Neuron (in vitro differentiated cells): ENCODE measurements at regions not wholly inside any gene's neighbourhood (a gene's known extent, or its start where the extent isn't known, plus 50 kb on each side); places are given as distances from the start of the nearest gene placed in this dataset.
"Not testable (repeated sequence)": the region's sequence is repeated elsewhere in the genome, so short reads cannot be mapped to it uniquely, and the experiment has no call there.

Experiments
- H2AFZ ChIP-seq: one replicate; pipeline ENCODE4 v1.6.1; 2013; ENCODE audit warnings: low read depth, mild to moderate bottlenecking, inconsistent platforms, low read length, moderate library complexity
- H3K27me3 ChIP-seq: one replicate; pipeline ENCODE4 v1.6.1; 2013; ENCODE audit warnings: low read length; ENCODE audit not compliant: insufficient read depth
- H3K36me3 ChIP-seq: one replicate; pipeline ENCODE4 v1.6.1; 2013; ENCODE audit warnings: low read length; ENCODE audit not compliant: insufficient read depth
- H3K4me1 ChIP-seq: one replicate; pipeline ENCODE4 v1.6.1; 2013; ENCODE audit warnings: low read length; ENCODE audit not compliant: insufficient read depth
- H3K4me3 ChIP-seq: 2 replicates; pipeline ENCODE4 v1.5.1; 2013; ENCODE audit warnings: mild to moderate bottlenecking, low read length, moderate library complexity
- H3K9me3 ChIP-seq: one replicate; pipeline ENCODE4 v1.6.1; 2013; ENCODE audit warnings: low read length

- Histone ChIP-seq H3K27me3 (no peaks in the 10 kb centered on the region), H3K36me3 (no peaks in the 10 kb centered on the region), H3K4me1 (no peaks in the 10 kb centered on the region), H3K9me3 (peaks cover 2% of the 10 kb centered on the region), H3K4me3 (no peak overlapping the region), H2AFZ (no peak overlapping the region)
Observed at GRCh38 chr5:68048516-68048915, 167.0 kb upstream of the PIK3R1 start.

- H2AFZ ChIP-seq, H3K4me1 ChIP-seq, H3K36me3 ChIP-seq, H3K27me3 ChIP-seq, H3K9me3 ChIP-seq, H3K4me3 ChIP-seq: not testable (repeated sequence)
Observed at GRCh38 chr5:68048054-68048453, 167.5 kb upstream of the PIK3R1 start.

- peaks cover 2% of the 10 kb centered on the region for H3K9me3 ChIP-seq
- no peak overlapping the region for H2AFZ ChIP-seq
- H3K27me3 ChIP-seq: no peaks in the 10 kb centered on the region
- no peaks in the 10 kb centered on the region for H3K36me3 ChIP-seq
- H3K4me1 ChIP-seq: no peaks in the 10 kb centered on the region
- no peak overlapping the region for H3K4me3 ChIP-seq
Observed at GRCh38 chr5:68047035-68047434, 168.5 kb upstream of the PIK3R1 start.

- Histone ChIP-seq H3K9me3 (no peaks in the 10 kb centered on the region), H3K4me3 (no peak overlapping the region)
Observed at GRCh38 chr5:68046445-68046844, 169.1 kb upstream of the PIK3R1 start.

DNA sequence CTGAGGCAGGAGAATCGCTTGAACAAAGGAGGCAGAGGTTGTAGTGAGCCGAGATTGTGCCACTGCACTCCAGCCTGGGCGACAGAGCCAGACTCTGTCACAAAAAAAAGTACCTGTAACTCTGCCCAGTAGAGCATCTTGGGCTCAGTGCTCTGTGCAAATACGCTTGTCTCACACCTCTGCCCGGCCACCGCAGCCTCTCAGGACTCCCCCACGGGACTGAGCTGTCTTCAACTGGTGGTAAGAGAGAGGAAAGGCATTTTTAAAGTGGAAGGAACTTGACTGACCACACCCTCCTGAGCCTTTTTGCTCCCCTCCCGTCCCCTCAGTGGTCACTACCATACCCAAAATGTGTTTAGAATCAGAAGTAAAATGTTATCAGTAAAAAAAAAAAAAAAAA lies 174.3 kb upstream of the PIK3R1 start:
- H3K4me1 ChIP-seq: no peaks in the 10 kb centered on the region
- H3K36me3 ChIP-seq: no peaks in the 10 kb centered on the region
- H2AFZ ChIP-seq: no peak overlapping the region
- no peaks in the 10 kb centered on the region for H3K9me3 ChIP-seq
- H3K4me3 ChIP-seq: no peak overlapping the region
- H3K27me3 ChIP-seq: no peaks in the 10 kb centered on the region

More at GRCh38 chr5:68046445-68046844, 169.1 kb upstream of the PIK3R1 start:
- H3K4me1 ChIP-seq: no peaks in the 10 kb centered on the region
- H3K36me3 ChIP-seq: no peaks in the 10 kb centered on the region
- no peaks in the 10 kb centered on the region for H3K27me3 ChIP-seq
- no peak overlapping the region for H2AFZ ChIP-seq

- Histone ChIP-seq H3K36me3 (no peaks in the 10 kb centered on the region), H3K9me3 (no peaks in the 10 kb centered on the region), H2AFZ (no peak overlapping the region), H3K27me3 (no peaks in the 10 kb centered on the region), H3K4me1 (no peaks in the 10 kb centered on the region), H3K4me3 (no peak overlapping the region)
Observed at GRCh38 chr5:68037546-68037945, 178.0 kb upstream of the PIK3R1 start.

GRCh38 chr5:68033961-68034571 lies 181.5 kb upstream of the PIK3R1 start:
- Histone ChIP-seq H3K36me3 (no peaks in the 10 kb centered on the region), H3K4me3 (no peak overlapping the region), H3K4me1 (no peaks in the 10 kb centered on the region), H2AFZ (no peak overlapping the region), H3K9me3 (no peaks in the 10 kb centered on the region), H3K27me3 (no peaks in the 10 kb centered on the region)

DNA sequence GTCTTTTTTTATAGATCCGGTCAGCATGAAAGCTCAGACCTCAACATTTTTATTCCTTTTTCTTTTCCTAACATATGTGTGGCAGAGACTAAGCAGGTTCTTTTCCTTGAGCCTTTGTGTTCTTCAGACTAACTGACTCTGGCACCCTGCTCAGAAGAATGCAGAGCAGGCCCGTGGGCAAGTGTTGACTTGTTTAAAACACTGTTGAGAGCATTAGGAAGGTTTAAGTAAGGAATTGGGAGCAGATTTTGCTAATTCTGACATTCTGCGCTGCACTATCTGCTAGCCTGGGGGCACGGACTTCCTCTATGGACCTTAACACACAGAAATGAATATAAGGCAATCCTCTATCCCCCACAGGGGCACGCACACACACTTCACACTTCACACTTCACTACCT lies 182.5 kb upstream of the PIK3R1 start:
- H3K36me3 ChIP-seq: no peaks in the 10 kb centered on the region
- H3K9me3 ChIP-seq: no peaks in the 10 kb centered on the region
- H2AFZ ChIP-seq: peak overlapping the region; percentile 3

GRCh38 chr5:68032216-68032762 lies 183.3 kb upstream of the PIK3R1 start:
- Histone ChIP-seq H3K4me1 (no peaks in the 10 kb centered on the region), H3K36me3 (no peaks in the 10 kb centered on the region), H3K9me3 (no peaks in the 10 kb centered on the region), H2AFZ (no peak overlapping the region), H3K4me3 (no peak overlapping the region), H3K27me3 (no peaks in the 10 kb centered on the region)

More for the DNA sequence above, 182.5 kb upstream of the PIK3R1 start:
- no peak overlapping the region for H3K4me3 ChIP-seq
- no peaks in the 10 kb centered on the region for H3K27me3 ChIP-seq
- H3K4me1 ChIP-seq: no peaks in the 10 kb centered on the region

DNA sequence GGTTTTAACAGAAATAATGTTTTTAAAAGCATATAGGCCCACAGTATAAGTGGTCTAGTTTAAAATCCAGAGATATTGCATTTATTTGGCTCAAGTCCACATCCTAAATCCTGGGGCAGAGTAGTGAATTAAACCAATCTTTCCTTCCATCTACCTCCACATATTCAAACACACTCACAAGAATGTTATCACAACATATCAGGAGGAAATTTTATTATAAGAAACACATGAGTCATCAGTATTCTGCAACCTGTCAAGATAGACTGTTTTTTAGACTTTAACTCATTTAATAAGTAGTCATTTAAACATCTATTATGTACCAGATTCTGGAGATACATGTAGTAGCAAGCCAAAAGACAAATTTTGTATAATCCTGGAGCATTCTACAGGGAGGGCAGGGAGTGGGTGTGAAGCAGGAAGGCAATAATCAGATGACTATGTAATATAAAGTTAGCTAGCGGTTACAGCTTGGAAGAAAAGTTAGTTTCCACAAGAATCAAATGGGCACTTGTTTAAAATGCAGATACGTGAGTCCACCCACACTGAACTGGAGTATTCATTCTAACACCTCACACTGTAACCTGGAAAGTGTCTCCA lies 187.3 kb upstream of the PIK3R1 start:
- Histone ChIP-seq H3K4me1 (peaks cover 5% of the 10 kb centered on the region), H2AFZ (no peak overlapping the region), H3K9me3 (no peaks in the 10 kb centered on the region), H3K4me3 (no peak overlapping the region), H3K27me3 (no peaks in the 10 kb centered on the region), H3K36me3 (no peaks in the 10 kb centered on the region)

GRCh38 chr5:68027519-68027918 lies 188.0 kb upstream of the PIK3R1 start:
- Histone ChIP-seq H3K36me3 (no peaks in the 10 kb centered on the region), H3K27me3 (no peaks in the 10 kb centered on the region), H2AFZ (no peak overlapping the region), H3K4me1 (peaks cover 5% of the 10 kb centered on the region), H3K9me3 (no peaks in the 10 kb centered on the region), H3K4me3 (no peak overlapping the region)

DNA sequence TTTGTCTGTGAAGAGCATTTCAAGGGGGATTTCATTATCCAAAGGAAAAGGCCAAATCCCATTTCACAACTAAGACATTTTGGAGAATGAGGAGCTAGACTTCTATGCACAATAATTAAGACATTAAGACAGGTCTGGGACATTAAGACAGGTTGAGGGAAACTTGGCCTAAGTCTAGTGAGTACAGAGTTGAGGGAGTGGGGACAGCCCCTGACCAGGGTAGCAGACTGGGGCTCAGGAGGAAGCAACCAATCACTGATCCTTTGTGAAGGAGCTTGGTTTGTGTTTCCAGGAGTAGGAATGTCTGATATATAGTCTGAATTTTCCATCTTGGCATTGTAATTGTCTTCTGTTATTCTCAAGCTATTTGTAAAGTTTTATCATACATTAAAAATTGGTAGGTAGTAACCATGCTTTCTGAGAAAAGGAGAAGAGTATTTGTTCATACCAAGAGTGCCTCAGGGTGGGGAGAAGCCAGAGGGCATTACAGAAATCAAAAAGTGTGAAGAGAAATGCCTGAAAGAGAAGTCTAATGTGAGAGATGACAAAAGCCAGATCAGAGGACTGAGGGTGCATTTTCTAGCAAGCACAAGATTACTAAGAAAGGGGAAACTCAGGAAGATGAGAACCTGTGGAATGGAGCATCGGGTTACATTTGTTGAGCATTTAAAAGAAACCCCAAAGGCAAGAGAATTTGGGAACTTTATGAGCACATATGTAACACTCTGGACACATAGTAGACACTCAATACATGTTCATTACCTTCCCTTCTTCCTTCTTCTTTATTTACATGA lies 189.3 kb upstream of the PIK3R1 start:
- H2AFZ ChIP-seq: no peak overlapping the region
- H3K36me3 ChIP-seq: no peaks in the 10 kb centered on the region
- H3K9me3 ChIP-seq: no peaks in the 10 kb centered on the region
- H3K27me3 ChIP-seq: no peaks in the 10 kb centered on the region
- no peak overlapping the region for H3K4me3 ChIP-seq
- peaks cover 5% of the 10 kb centered on the region for H3K4me1 ChIP-seq

DNA sequence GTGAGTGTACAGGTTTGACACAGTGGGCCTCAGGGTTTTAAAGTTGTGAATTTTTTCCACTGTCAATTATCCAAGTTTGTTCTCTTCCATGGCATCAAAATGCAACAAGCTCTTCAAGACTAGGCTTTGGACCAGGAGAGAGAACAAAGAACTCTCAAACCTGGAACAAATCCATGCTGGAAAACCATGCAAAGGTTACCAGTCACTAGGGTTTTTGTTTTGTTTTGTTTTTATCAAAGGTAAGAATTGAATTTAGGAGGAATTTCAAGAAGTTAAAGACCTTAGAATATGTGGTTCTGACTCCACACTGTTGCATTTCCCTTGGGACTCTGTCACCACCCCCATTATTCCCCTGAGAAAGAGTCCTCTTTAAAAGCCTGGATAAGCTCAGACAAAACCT lies 191.1 kb upstream of the PIK3R1 start:
- H3K4me1 ChIP-seq: peaks cover 5% of the 10 kb centered on the region
- no peak overlapping the region for H2AFZ ChIP-seq
- no peaks in the 10 kb centered on the region for H3K36me3 ChIP-seq
- H3K27me3 ChIP-seq: no peaks in the 10 kb centered on the region
- H3K4me3 ChIP-seq: no peak overlapping the region
- no peaks in the 10 kb centered on the region for H3K9me3 ChIP-seq
